ENCODE measurements at regions not wholly inside any gene's neighbourhood (a gene's known extent, or its start where the extent isn't known, plus 50 kb on each side); places are given as distances from the start of the nearest gene placed in this dataset.

DNA sequence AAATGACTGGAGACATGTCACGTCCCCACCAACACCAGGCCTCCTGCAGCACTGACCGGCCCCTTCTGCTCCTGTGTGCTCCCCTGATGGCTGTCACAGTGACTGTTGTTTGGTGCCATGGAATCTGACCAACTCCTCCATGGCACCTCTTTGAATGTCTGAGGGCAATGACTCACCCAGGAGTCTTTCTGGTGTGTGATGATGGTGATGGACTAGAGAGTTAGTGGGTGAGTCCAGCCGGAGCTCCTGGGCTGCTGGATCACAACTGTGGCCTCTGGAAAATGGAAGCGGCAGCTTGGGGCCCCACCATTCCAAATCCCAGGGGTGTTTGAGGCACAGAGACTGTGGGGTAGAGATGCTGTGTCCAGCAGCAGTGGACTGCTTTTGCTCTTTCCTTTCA is 133.3 kb downstream of the TFAP2C start:
- no peak overlapping the region for H3K4me3 ChIP-seq (ENCODE audit: low read depth in 1 of 2, low read length in 1 of 2)
- no peaks in the 10 kb centered on the region for H3K27me3 ChIP-seq
- TF ChIP-seq, protein P1, sequence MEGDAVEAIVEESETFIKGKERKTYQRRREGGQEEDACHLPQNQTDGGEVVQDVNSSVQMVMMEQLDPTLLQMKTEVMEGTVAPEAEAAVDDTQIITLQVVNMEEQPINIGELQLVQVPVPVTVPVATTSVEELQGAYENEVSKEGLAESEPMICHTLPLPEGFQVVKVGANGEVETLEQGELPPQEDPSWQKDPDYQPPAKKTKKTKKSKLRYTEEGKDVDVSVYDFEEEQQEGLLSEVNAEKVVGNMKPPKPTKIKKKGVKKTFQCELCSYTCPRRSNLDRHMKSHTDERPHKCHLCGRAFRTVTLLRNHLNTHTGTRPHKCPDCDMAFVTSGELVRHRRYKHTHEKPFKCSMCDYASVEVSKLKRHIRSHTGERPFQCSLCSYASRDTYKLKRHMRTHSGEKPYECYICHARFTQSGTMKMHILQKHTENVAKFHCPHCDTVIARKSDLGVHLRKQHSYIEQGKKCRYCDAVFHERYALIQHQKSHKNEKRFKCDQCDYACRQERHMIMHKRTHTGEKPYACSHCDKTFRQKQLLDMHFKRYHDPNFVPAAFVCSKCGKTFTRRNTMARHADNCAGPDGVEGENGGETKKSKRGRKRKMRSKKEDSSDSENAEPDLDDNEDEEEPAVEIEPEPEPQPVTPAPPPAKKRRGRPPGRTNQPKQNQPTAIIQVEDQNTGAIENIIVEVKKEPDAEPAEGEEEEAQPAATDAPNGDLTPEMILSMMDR (IDR thresholded peaks at IDR 0.05) = no peak
- no peaks in the 10 kb centered on the region for H3K36me3 ChIP-seq
- H3K4me1 ChIP-seq (ENCODE audit: control insufficient read depth in 1 of 2, insufficient read depth in 1 of 2, low read depth in 1 of 2, low read length in 1 of 2) = no peaks in the 10 kb centered on the region
- no peaks in the 10 kb centered on the region for H3K9me3 ChIP-seq
- no peak overlapping the region for H3K27ac ChIP-seq

DNA sequence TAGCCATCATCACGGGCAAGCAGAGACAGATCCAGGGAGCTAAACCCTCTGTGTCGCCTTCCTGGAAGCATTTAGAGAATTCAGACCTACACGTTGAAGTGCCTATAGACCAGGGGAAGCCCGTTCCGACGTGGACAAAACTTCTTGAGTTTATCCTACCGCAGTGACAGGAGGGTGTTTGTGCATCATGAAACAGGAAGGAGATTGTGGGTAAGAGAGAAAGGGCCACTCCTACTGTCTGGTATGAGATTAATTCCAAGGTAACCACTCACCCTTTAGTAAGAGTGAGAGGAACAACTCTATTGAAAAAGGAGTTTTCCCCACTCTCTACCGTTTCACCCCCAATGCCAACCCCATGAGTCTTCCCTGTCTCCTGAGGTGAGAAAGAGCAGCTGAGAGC is 133.7 kb downstream of the TFAP2C start:
- TF ChIP-seq, protein P1 (IDR thresholded peaks at IDR 0.05) = no peak
- Histone ChIP-seq H3K4me3 (ENCODE audit: low read depth in 1 of 2, low read length in 1 of 2) (no peak overlapping the region), H3K9me3 (no peaks in the 10 kb centered on the region), H3K27me3 (peaks cover under 1% of the 10 kb centered on the region), H3K27ac (no peak overlapping the region), H3K36me3 (no peaks in the 10 kb centered on the region), H3K4me1 (ENCODE audit: control insufficient read depth in 1 of 2, insufficient read depth in 1 of 2, low read depth in 1 of 2, low read length in 1 of 2) (no peaks in the 10 kb centered on the region)

DNA sequence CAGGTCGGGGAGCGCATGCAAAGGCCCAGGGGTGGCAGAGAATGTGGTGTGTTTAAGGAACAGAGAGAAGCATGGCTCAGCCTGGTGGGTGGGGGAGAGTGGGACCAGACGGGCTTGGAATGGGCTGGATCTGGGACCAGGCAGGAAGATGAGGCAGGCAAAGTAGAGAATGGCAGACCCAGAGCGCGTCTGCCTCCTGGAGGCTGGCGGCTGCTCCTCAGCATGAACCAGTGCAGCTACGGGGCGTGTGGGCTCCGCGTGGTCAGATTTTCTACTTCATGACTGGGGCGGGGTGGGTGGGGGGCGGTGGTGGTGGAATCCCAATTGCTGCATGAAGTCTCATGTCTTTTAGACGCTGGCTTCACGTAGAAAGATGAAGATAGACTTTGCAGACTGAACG is 135.6 kb downstream of the TFAP2C start:
- Histone ChIP-seq H3K4me1 (ENCODE audit: control insufficient read depth in 1 of 2, insufficient read depth in 1 of 2, low read depth in 1 of 2, low read length in 1 of 2) (no peaks in the 10 kb centered on the region), H3K9me3 (no peaks in the 10 kb centered on the region), H3K36me3 (no peaks in the 10 kb centered on the region), H3K27me3 (peaks cover 5% of the 10 kb centered on the region), H3K27ac (no peak overlapping the region), H3K4me3 (ENCODE audit: low read depth in 1 of 2, low read length in 1 of 2) (no peak overlapping the region)
- TF ChIP-seq, protein P1 (IDR thresholded peaks at IDR 0.05) = no peak

DNA sequence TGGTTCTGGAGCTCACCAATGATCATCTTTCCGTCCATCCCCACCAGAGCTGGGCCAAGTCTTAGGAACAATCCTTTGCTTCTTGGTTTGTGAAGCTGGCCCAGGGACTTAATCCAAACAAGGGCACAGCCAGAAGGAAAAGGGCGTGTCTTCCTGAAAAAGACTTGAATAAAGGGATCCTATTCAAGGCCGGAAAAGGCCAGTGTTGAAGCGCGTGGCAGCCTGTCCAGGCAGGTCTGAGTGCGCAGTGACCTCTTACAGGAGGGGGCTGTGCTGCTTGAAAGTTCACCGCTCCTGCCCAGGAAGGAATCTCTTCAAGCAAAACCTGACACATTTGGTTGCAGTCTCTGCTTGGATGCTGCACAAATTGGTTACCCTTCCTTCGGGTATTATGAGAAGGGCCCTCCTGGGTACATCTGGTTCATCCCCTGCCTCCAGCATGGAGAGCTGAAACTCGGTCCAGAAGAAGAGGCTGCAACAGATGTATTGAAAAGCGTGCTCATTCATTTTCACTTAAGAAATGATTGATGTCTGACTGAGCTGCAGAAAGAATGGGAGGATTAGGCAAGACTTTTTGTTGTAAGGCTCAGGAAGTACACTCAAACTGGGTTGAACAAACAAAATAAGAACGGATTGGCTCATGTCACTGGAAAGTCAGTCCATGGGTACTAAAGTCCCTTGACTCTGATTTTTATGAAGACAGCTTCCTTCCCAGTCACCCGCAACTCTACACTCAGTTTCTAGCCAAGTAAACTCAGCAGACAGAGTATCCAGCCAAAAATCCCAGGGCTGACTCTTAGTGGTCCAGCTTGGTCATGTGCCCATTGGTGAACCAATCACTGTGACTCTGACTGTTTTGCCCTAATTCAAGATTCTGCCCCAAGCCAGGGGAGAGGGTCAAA is 136.3 kb downstream of the TFAP2C start:
- no peaks in the 10 kb centered on the region for H3K9me3 ChIP-seq
- no peak overlapping the region for H3K4me3 ChIP-seq (ENCODE audit: low read depth in 1 of 2, low read length in 1 of 2)
- peaks cover 5% of the 10 kb centered on the region for H3K27me3 ChIP-seq
- TF ChIP-seq, protein P1 (IDR thresholded peaks at IDR 0.05) = no peak
- H3K36me3 ChIP-seq = no peaks in the 10 kb centered on the region
- H3K27ac ChIP-seq = no peak overlapping the region
- no peaks in the 10 kb centered on the region for H3K4me1 ChIP-seq (ENCODE audit: control insufficient read depth in 1 of 2, insufficient read depth in 1 of 2, low read depth in 1 of 2, low read length in 1 of 2)

DNA sequence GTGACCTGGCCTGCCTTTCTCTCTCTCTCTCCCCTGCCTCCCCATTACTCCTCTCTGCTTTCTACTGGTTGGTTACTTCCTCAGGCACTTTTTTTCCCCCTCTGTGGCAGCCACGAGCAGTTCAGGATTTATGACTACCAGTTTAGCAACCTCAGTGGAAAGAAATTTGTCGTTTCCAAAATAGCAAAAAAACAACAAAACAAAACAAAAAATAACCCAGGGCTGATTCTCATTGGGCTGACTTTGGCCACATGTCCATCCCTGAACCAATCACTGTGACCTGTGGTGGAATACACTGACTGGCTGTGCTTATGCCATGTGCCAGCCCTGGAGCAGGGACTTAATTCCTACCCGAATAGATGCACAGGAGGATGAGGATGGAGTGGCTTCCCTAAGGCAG is 137.4 kb downstream of the TFAP2C start:
- H3K4me3 ChIP-seq (ENCODE audit: low read depth in 1 of 2, low read length in 1 of 2) = no peak overlapping the region
- no peak overlapping the region for H3K27ac ChIP-seq
- H3K4me1 ChIP-seq (ENCODE audit: control insufficient read depth in 1 of 2, insufficient read depth in 1 of 2, low read depth in 1 of 2, low read length in 1 of 2) = no peaks in the 10 kb centered on the region

More for the DNA sequence above, 137.4 kb downstream of the TFAP2C start:
- Histone ChIP-seq H3K36me3 (no peaks in the 10 kb centered on the region), H3K27me3 (peaks cover 5% of the 10 kb centered on the region), H3K9me3 (no peaks in the 10 kb centered on the region)
- TF ChIP-seq, protein P1 (IDR thresholded peaks at IDR 0.05) = no peak
